T-helper 9 cell (primary cell): ENCODE measurements at regions not wholly inside any gene's neighbourhood (a gene's known extent, or its start where the extent isn't known, plus 50 kb on each side); places are given as distances from the start of the nearest gene placed in this dataset.

Experiments used
- DNase-seq: peaks from one replicate; pipeline ENCODE4 v3.0.0-alpha.2; 2020

GRCh38 chr6:145003145-145003544, 718.0 kb downstream of the UTRN start:
- no peak for DNase-seq

GRCh38 chr6:145006914-145007313, 721.8 kb downstream of the UTRN start:
- no peak for DNase-seq

GRCh38 chr6:145008715-145009114, 723.6 kb downstream of the UTRN start:
- no peak for DNase-seq

GRCh38 chr6:145009711-145010110, 724.6 kb downstream of the UTRN start:
- no peak for DNase-seq

- no peak for DNase-seq
Measured at GRCh38 chr6:145012039-145012662, 723.2 kb downstream of the EPM2A start.

GRCh38 chr6:145015739-145016558, 719.4 kb downstream of the EPM2A start:
- no peak for DNase-seq

GRCh38 chr6:145017051-145017450, 718.3 kb downstream of the EPM2A start:
- DNase-seq, result no peak

- no peak for DNase-seq
Measured at GRCh38 chr6:145017516-145017915, 717.8 kb downstream of the EPM2A start.

- no peak for DNase-seq
Measured at GRCh38 chr6:145018027-145018426, 717.3 kb downstream of the EPM2A start.

- no peak for DNase-seq
Measured at GRCh38 chr6:145020114-145020513, 715.2 kb downstream of the EPM2A start.

- DNase-seq, result no peak
Measured at GRCh38 chr6:145020543-145020942, 714.8 kb downstream of the EPM2A start.

GRCh38 chr6:145022199-145022796, 713.0 kb downstream of the EPM2A start:
- DNase-seq, result no peak

- DNase-seq, result no peak
Measured at GRCh38 chr6:145023116-145023726, 712.1 kb downstream of the EPM2A start.

- no peak for DNase-seq
Measured at GRCh38 chr6:145025488-145025887, 709.8 kb downstream of the EPM2A start.

- no peak for DNase-seq
Measured at GRCh38 chr6:145026267-145026679, 709.0 kb downstream of the EPM2A start.

- DNase-seq, result no peak
Measured at GRCh38 chr6:145028144-145028818, 707.0 kb downstream of the EPM2A start.

- DNase-seq, result no peak
Measured at GRCh38 chr6:145031001-145031400, 704.3 kb downstream of the EPM2A start.

- DNase-seq, result no peak
Measured at GRCh38 chr6:145031962-145032361, 703.4 kb downstream of the EPM2A start.

- no peak for DNase-seq
Measured at GRCh38 chr6:145032562-145033145, 702.7 kb downstream of the EPM2A start.

GRCh38 chr6:145034664-145035063, 700.7 kb downstream of the EPM2A start:
- no peak for DNase-seq

- DNase-seq, result no peak
Measured at GRCh38 chr6:145036236-145036635, 699.1 kb downstream of the EPM2A start.

- DNase-seq, result no peak
Measured at GRCh38 chr6:145036848-145037567, 698.3 kb downstream of the EPM2A start.
